HG03139 (cell line): ENCODE measurements at regions not wholly inside any gene's neighbourhood (a gene's known extent, or its start where the extent isn't known, plus 50 kb on each side); places are given as distances from the start of the nearest gene placed in this dataset.

Experiments used
- ATAC-seq: cut with Tn5 transposase; IDR thresholded peaks from one replicate; pipeline ENCODE4 v1.9.1; 2021; ENCODE audit not compliant: unreplicated experiment

DNA sequence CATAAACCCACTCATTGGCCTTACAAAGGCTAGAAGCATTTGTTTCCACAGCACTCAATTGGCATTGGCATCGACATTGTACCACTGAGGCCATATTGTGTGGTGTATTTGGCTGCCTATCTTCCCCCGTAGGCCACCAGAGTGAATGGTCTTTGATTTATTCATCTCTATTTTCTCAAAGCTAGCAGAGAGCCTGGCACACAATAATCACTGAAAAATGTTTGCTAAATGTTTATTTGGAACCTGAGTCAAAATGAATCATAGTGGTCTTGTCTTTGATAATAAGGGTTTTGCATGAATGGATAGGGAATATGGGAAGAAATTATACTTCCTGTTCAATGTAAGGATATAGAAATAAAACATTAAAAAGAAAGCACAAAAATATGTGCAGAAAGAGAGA is 107.3 kb upstream of the SLC8A1 start:
- no peak for ATAC-seq

DNA sequence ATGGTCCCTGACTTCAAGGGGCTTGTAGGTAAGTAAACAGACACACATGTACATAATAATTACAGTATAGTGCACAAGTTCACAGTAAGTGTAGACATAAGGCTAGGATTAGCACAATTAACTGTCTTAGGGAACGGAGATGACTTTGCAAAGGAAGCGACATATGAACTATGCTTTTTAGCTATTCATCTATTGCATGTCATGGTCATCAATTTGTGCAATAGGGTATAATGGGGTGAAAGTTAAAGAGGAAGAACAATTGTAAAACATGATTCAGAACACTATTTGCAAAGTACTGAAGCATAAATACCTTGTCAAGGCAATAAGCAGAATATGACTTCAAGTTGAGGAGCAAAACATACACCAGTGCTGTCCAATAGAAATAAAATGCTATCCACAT is 112.3 kb upstream of the SLC8A1 start:
- no peak for ATAC-seq

DNA sequence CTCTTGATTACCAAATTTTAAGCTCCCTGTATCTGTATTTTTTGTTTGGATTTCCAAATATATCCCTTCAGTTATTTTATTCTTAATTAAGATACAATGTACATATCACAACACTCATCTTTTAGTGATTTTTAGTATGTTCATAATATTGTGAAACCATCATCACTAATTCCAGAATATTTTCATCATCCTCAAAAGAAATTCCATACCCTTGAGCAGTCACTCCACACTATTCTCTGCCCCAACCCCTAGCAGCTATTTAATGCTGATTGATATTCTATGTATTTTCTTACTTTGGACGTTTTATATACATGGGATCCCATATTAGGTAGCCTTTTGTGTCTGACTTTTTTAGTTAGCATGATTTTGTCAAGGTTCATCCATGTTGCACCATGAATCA is 127.4 kb upstream of the SLC8A1 start:
- no peak for ATAC-seq

GRCh38 chr2:40584432-40584831 is 132.5 kb upstream of the SLC8A1 start:
- ATAC-seq = no peak

GRCh38 chr2:40591774-40592173 is 139.9 kb upstream of the SLC8A1 start:
- ATAC-seq = no peak

DNA sequence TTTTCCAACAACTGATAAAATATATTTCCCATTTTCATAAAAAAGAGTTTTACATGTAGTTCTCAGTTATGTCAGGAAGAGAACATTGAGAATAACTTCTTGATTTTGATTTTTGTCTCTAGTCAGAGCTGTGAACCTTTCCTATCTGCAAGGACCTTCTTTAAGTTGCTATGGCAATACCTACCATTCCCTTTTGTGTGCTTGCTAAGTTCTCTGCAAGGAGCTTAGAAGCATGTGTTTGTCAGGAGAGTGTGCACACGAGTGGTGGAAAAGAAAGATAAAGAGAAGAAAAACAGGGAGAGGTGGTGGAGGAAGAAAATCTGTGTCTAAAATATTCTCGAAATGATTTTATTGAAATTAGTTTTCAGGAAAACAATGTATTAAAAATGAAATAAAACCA is 140.3 kb upstream of the SLC8A1 start:
- no peak for ATAC-seq

DNA sequence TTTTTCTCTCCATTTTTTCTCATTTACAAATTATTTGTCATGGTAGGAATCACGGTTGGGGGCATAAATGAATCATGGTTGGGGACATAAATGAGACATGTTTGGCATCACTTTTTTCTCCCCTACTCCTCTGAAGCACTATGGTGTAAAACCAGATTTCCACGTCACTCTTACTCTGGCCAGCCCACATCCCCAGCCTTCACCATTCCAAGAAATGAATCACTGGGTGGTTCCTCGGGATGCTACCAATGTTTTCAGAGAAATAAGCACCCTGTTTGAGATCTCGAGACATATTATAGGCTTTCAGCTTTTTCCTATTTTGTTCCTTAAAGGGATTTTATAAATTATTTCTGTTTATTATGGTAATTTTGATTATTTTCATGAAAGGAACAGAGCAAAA is 155.0 kb upstream of the SLC8A1 start:
- no peak for ATAC-seq

DNA sequence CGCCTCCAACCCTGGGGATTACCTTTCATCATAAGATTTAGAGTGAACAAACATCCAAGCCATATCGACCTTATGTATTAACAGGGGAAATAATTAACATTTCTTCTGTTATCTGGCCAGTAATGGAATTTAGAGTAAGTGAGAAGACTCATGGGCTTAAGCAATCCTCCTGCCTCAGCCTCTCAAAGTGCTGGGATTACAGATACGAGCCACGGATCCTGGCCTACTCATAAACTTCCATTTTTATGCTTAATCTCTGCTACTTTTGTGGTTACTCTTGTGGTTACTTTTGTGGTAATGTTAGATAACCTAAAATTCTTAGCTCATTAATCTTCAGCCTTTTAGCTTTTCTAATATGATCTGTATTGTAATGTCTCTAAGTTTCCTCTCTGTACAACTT is 159.3 kb upstream of the SLC8A1 start:
- ATAC-seq = no peak

DNA sequence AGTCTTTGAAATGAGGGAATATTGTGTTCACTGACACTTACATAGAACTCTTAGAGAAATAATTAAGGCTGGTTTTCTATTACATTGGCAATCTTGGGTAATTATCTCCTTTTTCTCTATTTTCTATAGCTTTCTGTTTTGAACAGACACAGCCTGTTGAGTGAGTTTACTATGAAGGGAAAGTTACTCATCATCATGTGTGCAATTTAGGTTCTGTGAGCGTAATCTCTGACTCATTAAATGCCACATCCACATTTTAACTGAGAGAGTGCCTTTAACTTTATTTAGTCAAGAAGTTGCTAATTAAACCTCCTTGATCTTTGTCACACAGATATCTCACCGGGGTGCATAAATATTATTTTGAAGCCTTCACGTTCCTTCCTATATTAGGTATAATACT is 174.0 kb upstream of the SLC8A1 start:
- ATAC-seq = no peak

- no peak for ATAC-seq
Measured at GRCh38 chr2:40628556-40628955, 176.7 kb upstream of the SLC8A1 start.

DNA sequence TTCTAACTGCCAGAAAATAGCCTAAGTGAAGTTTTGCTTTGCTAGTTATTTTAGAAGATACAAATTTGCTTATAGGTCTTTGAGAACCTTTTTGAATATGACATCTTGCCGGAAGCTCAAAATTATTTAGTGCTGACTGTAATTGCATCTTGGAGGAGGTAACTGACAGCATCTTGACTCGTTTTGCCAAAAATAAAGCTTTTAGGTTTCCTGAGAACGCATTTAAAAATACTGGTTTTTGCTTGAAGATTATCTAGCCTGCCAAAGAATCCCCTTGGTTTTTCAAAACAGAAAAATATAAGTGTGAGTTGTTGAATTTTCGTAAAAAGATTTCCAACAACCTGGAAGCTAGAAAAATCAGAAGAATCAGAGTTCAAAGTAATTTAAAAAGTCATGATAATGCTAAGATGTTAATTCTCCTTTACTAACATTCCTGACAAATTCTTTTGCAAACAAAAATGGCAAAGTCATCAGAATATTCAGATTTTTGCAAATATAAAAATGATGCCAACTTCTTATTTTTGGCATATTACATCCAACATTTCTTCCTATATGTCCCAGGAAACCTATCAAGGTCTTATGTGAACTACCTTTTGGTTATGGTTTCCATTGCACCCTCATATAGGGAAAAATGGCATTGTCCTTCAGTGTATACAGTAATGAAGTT is 178.0 kb upstream of the SLC8A1 start:
- ATAC-seq = no peak

- no peak for ATAC-seq
Measured at GRCh38 chr2:40639320-40639719, 187.4 kb upstream of the SLC8A1 start.

- no peak for ATAC-seq
Measured at GRCh38 chr2:40642237-40642636, 190.3 kb upstream of the SLC8A1 start.

DNA sequence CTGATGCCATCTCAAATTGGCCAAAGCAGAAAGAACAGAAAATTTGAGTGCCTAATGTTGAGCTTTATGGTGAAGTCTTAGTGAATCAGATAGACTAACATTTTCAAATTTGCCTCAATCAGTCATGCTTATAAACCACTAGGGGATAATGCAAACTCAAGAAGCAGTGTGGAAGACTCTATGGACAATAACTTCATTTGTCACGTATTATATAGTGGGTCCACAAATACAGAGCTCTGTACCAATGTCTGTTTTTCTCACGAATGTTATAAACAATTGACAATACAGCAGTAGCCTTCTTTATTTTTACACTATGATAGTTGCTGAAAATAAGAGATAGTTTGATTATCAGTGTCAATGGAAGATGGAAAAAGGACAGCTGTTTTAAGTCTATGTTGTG is 190.8 kb upstream of the SLC8A1 start:
- no peak for ATAC-seq

DNA sequence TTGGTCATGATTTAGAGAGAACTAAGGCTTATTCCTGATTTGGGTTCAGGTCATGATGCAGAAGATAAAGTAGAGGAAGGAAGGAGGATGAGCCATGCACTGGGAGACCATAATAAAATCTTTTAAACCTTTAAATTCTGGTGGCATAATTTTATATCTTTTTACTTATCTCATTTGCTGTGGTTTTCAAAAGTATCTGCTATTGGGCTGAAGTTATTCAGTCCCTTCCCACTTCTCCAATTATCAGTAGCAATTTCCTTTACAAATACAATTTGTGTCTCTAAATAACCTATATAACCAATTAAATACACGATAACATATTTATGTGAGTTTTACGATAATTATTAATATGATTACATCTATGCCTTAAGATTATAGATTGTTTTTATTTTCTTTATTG is 194.8 kb upstream of the SLC8A1 start:
- ATAC-seq = no peak

DNA sequence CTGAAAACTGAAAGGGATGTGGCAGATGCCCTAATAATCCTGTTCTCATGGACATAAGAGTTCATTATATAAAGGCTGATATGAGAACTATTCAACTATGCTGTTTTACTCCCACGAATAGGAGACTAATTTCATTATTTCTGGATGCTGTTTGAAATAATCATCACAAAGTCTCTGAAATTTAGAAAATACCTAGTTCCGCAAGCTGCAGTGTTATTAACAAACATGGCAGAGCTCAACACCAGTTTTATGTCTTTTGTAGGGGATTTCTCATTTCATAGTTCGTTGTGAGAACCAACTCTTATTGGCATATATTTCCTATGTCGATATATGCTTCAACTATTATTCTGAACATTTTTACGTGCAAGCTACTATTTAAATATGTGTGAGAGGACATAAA is 200.3 kb upstream of the SLC8A1 start:
- ATAC-seq = no peak

GRCh38 chr2:40653829-40654228 is 201.9 kb upstream of the SLC8A1 start:
- no peak for ATAC-seq

GRCh38 chr2:40654346-40654745 is 202.5 kb upstream of the SLC8A1 start:
- ATAC-seq = no peak

DNA sequence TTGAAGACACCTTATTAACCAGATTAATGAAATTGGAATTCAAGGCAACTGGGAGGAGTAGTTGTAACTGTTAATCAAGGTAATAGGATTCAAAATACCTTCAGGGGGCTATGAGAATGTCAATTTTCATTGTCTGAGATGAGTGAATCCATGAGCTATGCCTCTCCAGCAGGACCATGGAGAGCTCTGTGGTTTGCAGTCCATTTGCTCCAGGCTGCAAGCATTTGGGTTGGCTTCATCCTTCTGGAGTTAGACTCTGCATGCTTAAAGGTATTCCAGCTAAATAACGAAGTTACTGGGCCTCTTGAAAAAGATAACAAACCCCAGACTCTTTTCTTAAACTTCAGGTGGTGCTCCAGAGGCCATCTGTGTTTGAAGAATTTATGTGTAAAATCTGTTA is 207.1 kb upstream of the SLC8A1 start:
- no peak for ATAC-seq

DNA sequence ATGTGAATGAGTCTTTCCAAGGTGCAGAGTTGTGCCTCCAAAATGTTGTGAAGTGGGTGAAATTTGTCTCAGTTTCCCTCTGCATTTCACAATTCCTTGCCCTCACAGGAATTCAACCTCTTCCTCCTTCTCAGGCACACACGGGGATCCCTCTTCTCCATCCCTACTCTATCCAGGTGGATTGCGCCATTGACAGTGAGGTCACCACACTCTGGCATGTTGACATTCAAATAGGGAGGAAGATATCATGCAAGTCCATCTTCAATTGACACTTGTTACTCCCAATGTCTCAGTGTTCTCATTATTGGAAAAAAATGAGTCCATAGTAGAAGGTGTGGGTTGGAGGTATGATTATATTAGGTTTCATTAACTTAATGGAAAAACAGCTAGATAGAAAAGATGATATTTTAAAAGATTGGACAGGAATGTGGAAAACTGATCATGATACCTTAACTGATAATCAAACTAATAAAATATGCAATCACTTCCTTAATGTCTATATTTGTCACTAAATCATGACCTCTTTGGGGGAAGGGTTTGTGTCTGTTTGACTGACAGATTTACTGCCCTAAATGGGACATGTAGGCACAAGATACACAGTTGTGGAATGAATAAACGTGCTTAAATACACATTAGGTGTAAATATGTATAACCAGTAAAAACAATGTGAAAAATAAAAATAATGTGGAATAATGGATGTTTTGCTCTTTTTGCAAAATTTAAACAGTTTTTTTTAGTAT is 213.8 kb upstream of the SLC8A1 start:
- ATAC-seq = no peak

DNA sequence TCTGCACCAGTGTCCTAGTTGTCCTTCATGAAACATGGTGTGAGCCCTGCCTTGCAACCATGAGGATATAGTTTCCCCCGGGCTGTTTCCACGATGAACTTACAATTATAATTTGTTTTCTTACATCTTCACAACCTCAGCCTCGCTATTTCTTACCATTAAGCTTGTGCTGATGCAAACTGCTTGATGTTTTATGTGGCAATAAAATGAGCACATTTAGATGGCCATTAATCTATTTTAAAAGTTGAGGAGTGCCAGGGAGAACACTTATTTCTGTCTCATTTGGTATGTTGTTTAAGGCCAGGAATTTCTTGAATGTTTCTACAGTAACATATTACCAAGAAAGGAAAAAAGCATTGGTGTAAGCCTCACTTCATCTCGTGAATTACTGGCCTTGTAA is 214.5 kb upstream of the SLC8A1 start:
- ATAC-seq = no peak

DNA sequence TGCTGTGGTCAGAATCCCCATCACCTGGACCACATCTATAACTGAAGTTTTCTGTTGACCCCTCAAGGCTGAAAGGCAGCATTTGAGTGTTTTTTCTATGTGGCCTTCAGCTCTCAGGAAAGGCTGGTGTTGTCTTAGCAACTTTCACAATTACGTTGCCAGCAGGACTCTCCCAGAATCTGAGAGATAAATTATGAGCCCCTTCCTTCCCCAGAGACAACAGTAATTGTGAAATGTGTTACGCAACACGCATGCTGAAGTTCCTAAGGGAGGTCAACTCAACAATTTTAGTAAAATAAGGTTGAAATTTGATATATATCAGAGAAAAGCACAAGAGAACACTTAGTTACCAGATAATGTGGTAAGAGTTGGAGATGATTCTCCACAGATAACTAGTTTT is 216.5 kb upstream of the SLC8A1 start:
- ATAC-seq = no peak
